B cell (primary cell): ENCODE measurements at regions not wholly inside any gene's neighbourhood (a gene's known extent, or its start where the extent isn't known, plus 50 kb on each side); places are given as distances from the start of the nearest gene placed in this dataset.

ENCODE experiments used
- ATAC-seq: fragments of 200-7000 bp; cut with Tn5 transposase; one replicate; pipeline ENCODE4 v1.10.0; 2021; ENCODE audit warnings: low read depth, mild to moderate bottlenecking, moderate number of reproducible peaks, moderate library complexity
- CTCF ChIA-PET: fragments of 350-600 bp; sonication (Branson Sonifier 250); formaldehyde crosslinking; loops from one replicate; lab custom pipeline; 2021; ENCODE audit warnings: antibody characterized with exemption, inconsistent platforms; lab: Charles Lee
- POLR2A ChIA-PET: fragments of 350-600 bp; sonication (Branson Sonifier 250); formaldehyde crosslinking; loops from one replicate; lab custom pipeline; 2021; ENCODE audit warnings: antibody characterized with exemption; lab: Charles Lee
- DNase-seq: peaks from one replicate; pipeline ENCODE4 v3.0.0; 2013
- H2AFZ ChIP-seq: 2 replicates; pipeline ENCODE4 v1.6.1; 2012; ENCODE audit warnings: mild to moderate bottlenecking, low read depth, low read length; ENCODE audit not compliant: insufficient read depth, poor library complexity, severe bottlenecking
- H3K27ac ChIP-seq, 2 donors: 1 replicate in 1 of 2; 2 replicates in 1 of 2; pipeline ENCODE4 v1.5.1; 2012 to 2013; ENCODE audit warnings: low read length in 2 of 2, mild to moderate bottlenecking in 2 of 2, moderate library complexity in 1 of 2
- H3K27me3 ChIP-seq, 4 experiments: fragments of 200-600 bp in 1 of 4; sonication (generic) in 1 of 4; replicated peaks in 1 of 4; 1 replicate in 2 of 4; 2 replicates in 2 of 4; pipeline versions ENCODE4 v1.6.1 to v1.7.0; 2013 to 2016; ENCODE audit warnings: low read length in 3 of 4, mild to moderate bottlenecking in 2 of 4, mixed read lengths in 1 of 4, moderate library complexity in 1 of 4; ENCODE audit not compliant: insufficient read depth in 4 of 4, control insufficient read depth in 3 of 4; ENCODE audit errors: control extremely low read depth in 1 of 4
- H3K36me3 ChIP-seq, 2 experiments: replicated peaks in 1 of 2; 1 replicate in 1 of 2; 2 replicates in 1 of 2; pipeline versions ENCODE4 v1.6.1 to v1.7.1; 2013; ENCODE audit warnings: low read length in 1 of 2; ENCODE audit not compliant: insufficient read depth in 2 of 2, control insufficient read depth in 1 of 2; ENCODE audit errors: control extremely low read depth in 1 of 2, extremely low read depth in 1 of 2
- H3K4me1 ChIP-seq, 2 donors: fragments of 200-600 bp in 1 of 2; sonication (generic) in 1 of 2; 1 replicate in 1 of 2; 2 replicates in 1 of 2; pipeline versions ENCODE4 v1.5.1 to v1.6.1; 2013 to 2017; ENCODE audit warnings: low read length in 2 of 2; ENCODE audit not compliant: control insufficient read depth in 2 of 2, insufficient read depth in 2 of 2
- H3K4me2 ChIP-seq: replicated peaks from 2 replicates; pipeline ENCODE3; 2012; ENCODE audit warnings: mild to moderate bottlenecking, low read depth, low read length; ENCODE audit not compliant: poor library complexity, severe bottlenecking
- H3K4me3 ChIP-seq, 5 experiments: fragments of 200-600 bp in 1 of 5; sonication (generic) in 1 of 5; 1 replicate in 3 of 5; 2 replicates in 2 of 5; pipeline versions ENCODE4 v1.5.1 to v1.7.0; 2011 to 2016; ENCODE audit warnings: low read length in 4 of 5, mild to moderate bottlenecking in 4 of 5, low read depth in 2 of 5, control low read depth in 1 of 5, moderate library complexity in 1 of 5; ENCODE audit not compliant: insufficient read depth in 1 of 5; ENCODE audit errors: control extremely low read depth in 1 of 5, extremely low read depth in 1 of 5
- H3K79me2 ChIP-seq: fragments of 200-600 bp; sonication (generic); one replicate; pipeline ENCODE4 v1.6.0; 2016; ENCODE audit warnings: low read length; ENCODE audit not compliant: control insufficient read depth, insufficient read depth
- H3K9ac ChIP-seq: fragments of 200-600 bp; sonication (generic); 2 replicates; pipeline ENCODE4 v1.6.1; 2017; ENCODE audit warnings: mild to moderate bottlenecking, low read length, moderate library complexity
- H3K9me3 ChIP-seq, 3 donors: one replicate each; pipeline versions ENCODE4 v1.6.1 to v1.7.1; 2013; ENCODE audit warnings: low read length in 2 of 3; ENCODE audit not compliant: control insufficient read depth in 2 of 3, insufficient read depth in 1 of 3; ENCODE audit errors: control extremely low read depth in 1 of 3
- H4K20me1 ChIP-seq: 2 replicates; pipeline ENCODE4 v1.6.0; 2012; ENCODE audit warnings: mild to moderate bottlenecking, low read length; ENCODE audit not compliant: insufficient read depth, control insufficient read depth, poor library complexity, severe bottlenecking
- H3K27ac Mint-ChIP-seq: one replicate; pipeline ENCODE4 v1.8.0; 2021; ENCODE audit warnings: mixed read lengths
- H3K27me3 Mint-ChIP-seq: one replicate; pipeline ENCODE4 v1.8.0; 2021; ENCODE audit warnings: mixed read lengths
- H3K4me1 Mint-ChIP-seq: one replicate; pipeline ENCODE4 v1.8.0; 2021; ENCODE audit warnings: mixed read lengths
- H3K4me3 Mint-ChIP-seq: one replicate; pipeline ENCODE4 v1.8.0; 2021; ENCODE audit warnings: mixed read lengths
- H3K9me3 Mint-ChIP-seq: one replicate; pipeline ENCODE4 v1.8.0; 2022; ENCODE audit warnings: mixed read lengths; ENCODE audit not compliant: insufficient read depth
- CTCF ChIP-seq: fragments of 200-600 bp; IDR thresholded peaks from one replicate; pipeline ENCODE4 v1.8.0; 2022; ENCODE audit warnings: antibody characterized with exemption, mild to moderate bottlenecking
- EZH2 ChIP-seq: IDR thresholded peaks from 2 replicates; pipeline ENCODE4 v1.6.1; 2012; ENCODE audit warnings: borderline replicate concordance, low read depth, mild to moderate bottlenecking, moderate library complexity, low read length; ENCODE audit not compliant: insufficient read depth, poor library complexity, severe bottlenecking
- WGBS: methylation state at CpG from one replicate; pipeline ENCODE4 v1.1.5; 2013; ENCODE audit warnings: missing lambda C conversion rate; ENCODE audit not compliant: insufficient coverage; 5-methylcytosine and 5-hydroxymethylcytosine counted together
- intact Hi-C: fragments of 100-400 bp; cut with micrococcal nuclease; formaldehyde crosslinking; loops from one replicate; pipeline ENCODE4 v1.10.0; 2022

GRCh38 chrX:38890963-38891362, 89.7 kb downstream of the MID1IP1 start:
- Histone ChIP-seq H3K9ac (no peak overlapping the region), H2AFZ (no peak overlapping the region), H3K79me2 (no peaks in the 10 kb centered on the region), H3K4me1 (peaks cover 0 to 5% of the 10 kb centered on the region in 2 donors), H3K9me3 (no peaks in the 10 kb centered on the region), H3K36me3 (no peaks in the 10 kb centered on the region), H4K20me1 (no peaks in the 10 kb centered on the region), H3K4me2 (no peak overlapping the region), H3K27ac (no peak overlapping the region), H3K4me3 (no peak overlapping the region), H3K27me3 (no peaks in the 10 kb centered on the region)
- no peak for TF ChIP-seq CTCF
- no peak for TF ChIP-seq EZH2
- Mint-ChIP-seq H3K4me3 (no peak overlapping the region), H3K4me1 (peaks cover 8% of the 10 kb centered on the region), H3K27me3 (no peaks in the 10 kb centered on the region), H3K27ac (no peak overlapping the region), H3K9me3 (no peaks in the 10 kb centered on the region)
- intact Hi-C loops = no loop called here
- ChIA-PET POLR2A (interaction anchor here (0.5 kb wide), 1 partner anchor 34 kb away, joined by 3 read pairs; no protein-coding TSS in a partner anchor), CTCF (interaction anchor here (2.6 kb wide), 1 partner anchor 12 kb away, joined by 7 read pairs; no protein-coding TSS in a partner anchor)
- WGBS = no CpG with 5 or more reads among the region's 6 CpGs
- DNase-seq (no peak), ATAC-seq (no peak)

- Histone ChIP-seq H3K9ac (no peak overlapping the region), H3K27me3 (no peaks in the 10 kb centered on the region), H4K20me1 (no peaks in the 10 kb centered on the region), H2AFZ (no peak overlapping the region), H3K4me3 (no peak overlapping the region), H3K79me2 (no peaks in the 10 kb centered on the region), H3K36me3 (no peaks in the 10 kb centered on the region), H3K4me2 (no peak overlapping the region), H3K9me3 (no peaks in the 10 kb centered on the region), H3K4me1 (peaks cover 0 to 5% of the 10 kb centered on the region in 2 donors), H3K27ac (no peak overlapping the region)
- no CpG with 5 or more reads among the region's 4 CpGs for WGBS
- DNase-seq (peak; percentile 2), ATAC-seq (no peak)
- H3K27ac Mint-ChIP-seq = no peak overlapping the region
- H3K27me3 Mint-ChIP-seq = no peaks in the 10 kb centered on the region
- intact Hi-C loops = no loop called here
- peaks cover 8% of the 10 kb centered on the region for H3K4me1 Mint-ChIP-seq
- no peak for TF ChIP-seq CTCF
- TF ChIP-seq EZH2 = no peak
- H3K4me3 Mint-ChIP-seq = no peak overlapping the region
- ChIA-PET POLR2A (no interaction called here), CTCF (interaction anchor here (2.6 kb wide), 1 partner anchor 13 kb away, joined by 7 read pairs; no protein-coding TSS in a partner anchor)
- no peaks in the 10 kb centered on the region for H3K9me3 Mint-ChIP-seq
Measured at GRCh38 chrX:38891641-38892413, 90.6 kb downstream of the MID1IP1 start.
